ENCODE measurements at regions not wholly inside any gene's neighbourhood (a gene's known extent, or its start where the extent isn't known, plus 50 kb on each side); places are given as distances from the start of the nearest gene placed in this dataset.
A peak's percentile ranks its signal among the peaks of the same experiment; 100 is the strongest.
"Not testable (repeated sequence)": the region's sequence is repeated elsewhere in the genome, so short reads cannot be mapped to it uniquely, and the experiment has no call there.

DNA sequence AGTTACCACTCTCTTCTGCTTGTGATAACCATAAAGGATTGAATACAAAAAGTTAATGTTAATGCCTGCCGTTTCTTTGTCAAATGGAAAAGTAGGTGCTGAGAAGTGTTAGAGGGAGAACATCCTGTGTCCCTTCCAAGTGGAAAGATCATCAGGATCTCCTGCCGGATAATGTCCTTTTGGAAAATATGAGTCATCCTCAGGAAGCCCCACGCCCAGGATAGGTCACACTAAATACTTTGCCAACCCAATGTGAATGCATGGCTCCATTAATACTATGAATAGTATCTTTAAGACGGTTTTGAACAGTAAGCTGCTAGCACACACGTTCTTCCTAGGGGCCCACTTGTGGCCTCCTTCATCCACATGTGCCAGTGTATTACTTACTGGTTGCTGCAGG is 279.5 kb downstream of the ZNF326 start:
- no peak for DNase-seq

DNA sequence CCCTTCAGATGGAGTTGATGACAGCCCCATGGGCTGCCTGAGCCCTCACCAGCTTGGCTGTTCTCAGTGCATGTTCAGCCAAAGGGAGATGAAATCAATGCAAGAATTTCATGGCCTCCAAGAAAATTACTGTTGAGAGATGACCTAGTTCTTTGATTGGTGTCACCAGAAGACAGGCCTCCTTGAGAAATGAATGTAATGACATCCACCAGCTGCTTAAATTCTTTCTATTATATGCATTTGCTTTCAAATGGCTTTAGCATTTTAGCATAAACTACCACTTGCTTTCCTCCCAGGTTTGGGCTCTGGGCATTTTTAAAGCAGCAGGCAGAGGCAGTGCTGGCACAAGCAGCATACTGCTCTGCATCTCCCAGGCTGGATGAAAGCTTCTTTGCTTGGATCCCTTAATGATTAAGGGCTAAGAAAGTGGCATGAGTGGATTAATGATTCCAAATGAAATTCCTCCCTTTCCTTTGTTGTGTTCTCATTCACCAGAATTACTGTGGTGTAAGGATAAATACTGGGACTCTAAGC is 278.4 kb downstream of the ZNF326 start:
- no peak for DNase-seq

DNA sequence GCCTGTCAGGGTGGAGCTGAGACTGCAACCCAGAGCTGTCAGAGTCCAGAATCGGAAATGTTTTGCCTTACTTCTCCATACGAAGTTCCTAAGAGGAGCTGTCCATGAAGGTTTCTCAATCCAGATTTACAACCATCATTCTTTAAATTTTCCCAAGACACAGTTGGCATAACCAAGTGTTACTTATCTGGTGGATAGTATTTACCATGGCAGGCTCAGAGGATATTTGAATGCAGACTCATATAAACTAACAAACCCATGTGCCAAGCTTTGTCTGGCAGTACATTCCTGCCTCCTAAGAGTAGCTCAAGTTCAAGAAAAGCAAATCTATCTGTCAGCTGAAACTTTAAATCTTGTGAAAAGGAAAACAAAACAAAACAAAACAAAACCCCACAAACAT is 267.9 kb downstream of the ZNF326 start:
- DNase-seq = no peak

DNA sequence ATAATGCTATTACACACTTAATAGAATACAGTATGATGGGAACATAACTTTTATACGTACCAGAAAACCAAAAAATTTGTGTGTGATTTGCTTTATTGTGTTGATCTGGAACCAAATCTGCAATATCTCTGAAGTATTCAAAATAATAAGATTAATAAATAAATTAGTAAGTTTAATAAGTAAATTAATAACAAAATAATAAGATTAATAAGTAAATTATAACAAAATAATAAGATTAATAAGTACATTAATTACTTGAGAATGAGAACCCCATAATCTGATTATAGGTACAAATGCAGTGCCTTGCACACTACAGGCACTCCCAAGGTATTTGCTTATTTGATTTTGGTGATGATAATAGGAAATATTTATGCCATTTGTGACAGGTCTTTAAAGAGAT is 267.4 kb downstream of the ZNF326 start:
- DNase-seq = no peak

DNA sequence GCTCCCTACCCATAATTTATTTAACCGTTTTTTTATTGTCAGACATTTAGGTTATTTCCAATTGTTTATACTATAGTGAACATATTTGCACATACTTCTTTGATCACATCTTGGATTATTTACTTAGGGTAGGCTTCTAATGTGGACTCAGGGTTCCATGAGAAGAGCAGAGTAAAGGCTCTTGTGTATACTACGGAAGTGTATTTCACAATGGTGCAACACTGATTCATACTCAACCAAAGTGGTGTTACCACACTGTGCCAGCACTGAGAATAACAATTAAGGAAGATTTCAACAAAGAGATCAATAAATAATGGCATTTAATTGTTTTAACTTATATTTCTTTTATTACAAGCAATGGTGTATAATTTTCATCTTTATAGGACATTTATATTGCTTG is 251.2 kb downstream of the ZNF326 start:
- no peak for DNase-seq

DNA sequence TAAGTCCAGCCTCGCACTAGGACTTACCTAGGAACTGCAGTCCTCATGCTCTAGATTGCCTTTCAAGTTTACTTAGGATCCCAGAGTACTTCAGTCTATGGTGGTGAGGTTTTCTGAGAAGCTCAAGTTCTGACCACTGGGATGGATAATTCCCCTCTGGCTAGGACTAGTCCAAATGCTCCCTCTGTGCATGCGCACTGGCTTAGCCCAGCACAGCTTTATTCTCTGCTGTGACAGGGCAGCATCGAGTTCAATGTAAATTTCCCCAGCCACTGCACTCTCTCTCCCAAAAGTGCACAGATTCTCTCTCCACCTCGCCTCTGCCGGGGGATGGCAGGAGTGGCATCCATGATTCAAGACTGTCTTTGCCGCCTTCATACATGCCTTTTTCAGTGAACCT is 241.6 kb downstream of the ZNF326 start:
- no peak for DNase-seq

DNA sequence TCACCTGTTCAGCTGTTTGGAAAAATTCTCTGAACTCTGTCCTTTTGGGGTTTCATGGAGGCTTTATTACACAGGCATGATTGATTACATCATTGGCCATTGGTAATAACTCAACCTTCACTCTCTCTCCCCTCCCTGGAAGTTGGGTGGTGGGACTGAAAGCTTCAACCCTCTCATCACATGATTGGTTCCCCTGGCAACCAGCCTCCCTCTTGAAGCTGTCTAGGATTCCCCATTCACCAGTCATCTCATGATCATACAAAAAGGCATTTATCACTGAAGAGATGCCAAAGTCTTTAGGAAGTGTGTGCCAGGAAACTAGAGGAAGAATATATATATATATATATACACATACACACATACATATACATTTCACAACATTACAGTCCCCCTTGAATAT is 228.5 kb downstream of the ZNF326 start:
- no peak for DNase-seq

DNA sequence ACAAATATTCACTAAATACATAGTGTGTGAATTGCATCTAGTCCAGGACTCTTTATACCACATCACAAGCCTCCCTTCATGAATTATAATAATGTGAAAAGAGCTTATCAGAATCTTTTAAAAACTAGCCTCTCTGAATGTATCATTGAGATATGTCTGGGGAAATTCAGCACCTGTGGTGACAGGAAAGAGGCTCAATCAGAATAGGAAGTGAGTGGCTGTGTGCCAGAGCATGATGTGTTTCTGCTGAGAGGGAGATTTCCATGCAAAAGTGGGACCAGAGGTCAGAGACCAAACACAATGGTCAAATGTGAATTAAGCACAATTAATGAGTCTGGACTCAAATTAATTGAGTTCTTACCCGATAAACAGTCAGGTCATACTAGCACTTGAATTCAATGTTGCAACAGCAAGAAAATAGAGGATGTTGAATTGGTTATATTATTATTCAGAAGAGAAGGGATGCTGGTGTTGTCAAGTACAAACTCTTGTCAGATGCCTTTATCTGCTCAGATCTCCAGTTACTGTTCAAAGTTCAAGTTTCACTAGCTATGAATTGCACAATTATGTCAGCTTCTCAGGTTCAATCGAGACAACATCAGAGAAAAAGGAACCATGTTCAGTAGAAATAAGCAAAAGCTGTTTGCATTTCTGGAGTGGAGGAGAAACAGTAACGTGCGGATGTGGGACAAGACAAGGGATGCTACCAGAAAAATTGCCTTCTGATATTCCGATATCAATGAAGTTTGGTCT is 226.2 kb downstream of the ZNF326 start:
- DNase-seq = no peak

DNA sequence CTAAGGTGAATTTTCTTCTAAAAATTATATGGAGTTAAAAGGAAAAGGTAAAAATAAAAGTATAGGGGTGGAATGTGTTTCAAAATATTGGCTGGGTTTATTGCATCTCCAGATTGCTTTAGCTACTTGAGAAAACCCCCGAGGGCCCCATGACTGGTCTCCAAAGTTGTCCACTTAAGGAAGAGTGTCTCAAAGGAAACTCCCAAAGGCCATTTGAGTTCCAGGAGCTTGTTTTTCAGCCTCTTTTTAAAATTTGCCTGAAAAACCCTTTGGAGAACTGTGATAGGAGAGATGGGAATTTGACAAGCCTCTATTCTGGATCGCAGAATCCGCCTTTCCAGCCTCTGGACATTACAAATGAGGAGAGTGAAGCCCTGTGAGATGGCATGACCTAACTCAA is 225.6 kb downstream of the ZNF326 start:
- no peak for DNase-seq

DNA sequence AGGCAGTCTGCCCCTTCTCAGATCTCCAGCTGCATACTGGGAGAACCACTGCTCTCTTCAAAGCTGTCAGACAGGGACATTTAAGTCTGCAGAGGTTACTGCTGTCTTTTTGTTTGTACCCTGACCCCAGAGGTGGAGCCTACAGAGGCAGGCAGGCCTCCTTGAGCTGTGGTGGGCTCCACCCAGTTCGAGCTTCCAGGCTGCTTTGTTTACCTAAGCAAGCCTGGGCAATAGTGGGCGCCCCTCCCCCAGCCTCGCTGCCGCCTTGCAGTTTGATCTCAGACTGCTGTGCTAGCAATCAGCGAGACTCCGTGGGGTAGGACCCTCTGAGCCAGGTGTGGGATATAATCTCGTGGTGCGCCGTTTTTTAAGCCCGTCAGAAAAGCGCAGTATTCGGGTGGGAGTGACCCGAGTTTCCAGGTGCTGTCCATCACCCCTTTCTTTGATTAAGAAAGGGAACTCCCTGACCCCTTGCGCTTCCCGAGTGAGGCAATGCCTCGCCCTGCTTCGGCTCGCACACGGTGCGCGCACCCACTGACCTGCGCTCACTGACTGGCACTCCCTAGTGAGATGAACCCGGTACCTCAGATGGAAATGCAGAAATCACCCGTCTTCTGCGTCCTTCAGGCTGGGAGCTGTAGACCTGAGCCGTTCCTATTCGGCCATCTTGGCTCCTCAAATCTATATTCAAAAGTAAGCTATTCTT is 224.4 kb downstream of the ZNF326 start:
- not testable (repeated sequence) for DNase-seq

DNA sequence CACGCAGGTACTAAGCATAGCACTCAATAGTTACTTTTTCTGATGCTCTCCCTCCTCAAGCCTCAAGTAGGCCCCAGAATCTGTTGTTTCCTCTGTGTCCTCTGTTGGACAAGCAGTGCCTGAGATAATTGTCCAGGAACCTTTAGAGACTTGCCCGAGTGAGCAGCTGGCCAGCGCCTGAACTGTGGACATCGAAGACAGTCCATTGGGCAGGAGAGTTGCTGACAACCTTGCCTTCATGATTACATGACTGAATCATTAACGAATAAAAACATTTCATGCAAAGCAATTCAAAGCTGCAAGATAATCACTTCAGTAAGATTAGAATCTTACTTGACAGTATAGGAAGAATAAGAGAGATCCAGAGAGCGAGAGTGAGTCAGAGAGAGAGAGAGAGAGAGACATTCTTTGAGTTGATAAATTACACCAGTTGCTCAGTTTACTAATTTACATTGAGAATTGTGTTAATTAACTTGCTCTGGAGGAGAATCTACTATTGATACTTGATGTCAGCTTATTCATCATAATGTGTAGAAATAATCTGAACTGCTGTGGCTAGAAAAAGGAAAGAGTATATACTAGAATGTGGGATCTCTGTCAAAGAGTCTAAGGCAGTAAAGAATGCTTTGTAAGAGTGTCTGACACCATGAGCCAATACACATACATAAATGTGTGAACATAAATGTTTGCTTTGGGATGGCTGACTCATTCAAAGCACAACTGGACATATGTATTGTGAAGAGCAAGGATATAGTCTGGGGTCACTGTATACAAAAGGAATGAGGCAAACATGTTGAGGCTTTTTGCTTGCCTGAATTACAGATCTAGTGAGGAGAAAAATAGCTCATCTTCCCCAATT is 216.0 kb downstream of the ZNF326 start:
- no peak for DNase-seq

DNA sequence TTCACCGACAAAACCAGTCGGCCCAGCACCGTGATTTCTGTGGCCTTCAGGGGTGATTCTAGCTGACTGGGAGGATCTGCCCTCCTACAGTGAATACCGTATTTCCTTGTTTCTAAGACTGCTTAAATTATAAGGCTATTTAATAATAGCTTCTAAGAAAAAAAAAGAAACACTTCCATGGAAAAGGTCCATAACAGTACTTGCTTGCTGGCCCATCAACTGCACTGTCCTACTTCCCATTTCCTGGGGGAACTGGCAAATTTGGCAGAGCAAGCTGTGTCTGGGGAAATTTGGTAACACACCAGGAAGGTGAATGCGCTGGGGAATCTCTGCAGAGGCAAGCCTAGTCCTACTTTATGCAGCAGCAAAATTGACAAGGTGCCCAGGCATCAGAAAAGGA is 214.0 kb downstream of the ZNF326 start:
- DNase-seq = no peak

DNA sequence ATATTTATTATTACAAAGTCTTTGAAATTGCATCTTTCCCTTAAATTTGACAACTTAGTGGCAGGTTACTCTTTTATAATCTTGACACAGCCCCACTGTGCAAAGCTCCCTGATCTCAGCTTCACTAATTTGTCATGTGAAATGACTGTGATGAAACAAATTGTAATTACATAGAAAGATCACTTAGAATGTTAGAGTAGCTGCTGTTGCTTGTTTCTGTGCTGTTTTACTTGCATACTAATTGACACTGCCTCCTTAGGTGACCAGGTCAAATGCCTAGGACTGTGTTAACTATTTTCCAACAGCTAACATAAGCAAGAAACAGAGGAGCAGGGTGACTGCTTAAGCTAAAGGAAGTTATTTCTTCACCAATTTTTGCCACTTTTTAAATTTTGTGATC is 211.3 kb downstream of the ZNF326 start:
- no peak for DNase-seq

DNA sequence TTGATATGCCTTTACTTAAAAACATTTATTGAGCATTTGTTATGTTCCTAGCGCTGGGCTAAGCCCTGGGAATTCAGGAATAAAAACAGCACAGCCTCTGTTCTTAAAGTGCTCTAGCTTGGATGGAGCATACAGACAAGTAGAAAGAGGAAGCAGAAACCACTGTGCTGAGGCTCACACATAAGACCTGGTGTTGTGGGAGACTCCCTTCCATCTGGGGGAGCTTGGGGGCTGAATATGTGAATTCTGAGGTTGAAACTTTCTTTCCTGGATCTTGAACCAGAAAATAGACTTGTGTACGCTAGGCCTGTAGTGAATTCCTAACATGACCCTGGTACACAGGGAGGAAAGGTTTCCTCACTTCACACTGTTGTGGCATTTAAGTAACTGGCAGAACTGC is 209.9 kb downstream of the ZNF326 start:
- DNase-seq = no peak

DNA sequence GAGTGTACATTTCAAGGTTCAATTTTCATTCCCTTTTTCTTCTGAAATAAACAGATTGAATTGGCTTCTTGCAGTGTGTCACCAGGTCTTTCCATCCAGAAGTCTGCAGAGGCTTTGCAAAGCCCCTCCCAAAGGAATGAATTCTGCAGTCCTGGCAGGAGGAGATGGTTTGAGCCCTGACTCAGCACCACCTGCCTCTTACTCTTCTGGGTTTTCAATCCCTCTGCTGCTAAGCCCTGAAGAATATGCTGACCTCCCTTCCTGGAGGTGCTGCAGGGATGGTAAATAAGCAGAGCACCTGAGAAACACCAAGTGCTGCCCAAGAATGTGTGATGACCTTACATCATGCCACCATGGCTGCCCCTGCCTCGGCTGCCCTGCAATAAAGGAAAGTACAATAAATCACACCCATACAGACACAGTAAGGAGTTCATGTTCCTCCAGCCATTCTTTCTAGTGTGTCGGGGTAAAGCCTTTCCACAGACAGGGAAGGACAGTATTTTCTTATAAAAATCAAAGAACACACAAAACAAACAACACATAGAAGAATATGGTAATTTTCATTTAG is 209.2 kb downstream of the ZNF326 start:
- DNase-seq = no peak

DNA sequence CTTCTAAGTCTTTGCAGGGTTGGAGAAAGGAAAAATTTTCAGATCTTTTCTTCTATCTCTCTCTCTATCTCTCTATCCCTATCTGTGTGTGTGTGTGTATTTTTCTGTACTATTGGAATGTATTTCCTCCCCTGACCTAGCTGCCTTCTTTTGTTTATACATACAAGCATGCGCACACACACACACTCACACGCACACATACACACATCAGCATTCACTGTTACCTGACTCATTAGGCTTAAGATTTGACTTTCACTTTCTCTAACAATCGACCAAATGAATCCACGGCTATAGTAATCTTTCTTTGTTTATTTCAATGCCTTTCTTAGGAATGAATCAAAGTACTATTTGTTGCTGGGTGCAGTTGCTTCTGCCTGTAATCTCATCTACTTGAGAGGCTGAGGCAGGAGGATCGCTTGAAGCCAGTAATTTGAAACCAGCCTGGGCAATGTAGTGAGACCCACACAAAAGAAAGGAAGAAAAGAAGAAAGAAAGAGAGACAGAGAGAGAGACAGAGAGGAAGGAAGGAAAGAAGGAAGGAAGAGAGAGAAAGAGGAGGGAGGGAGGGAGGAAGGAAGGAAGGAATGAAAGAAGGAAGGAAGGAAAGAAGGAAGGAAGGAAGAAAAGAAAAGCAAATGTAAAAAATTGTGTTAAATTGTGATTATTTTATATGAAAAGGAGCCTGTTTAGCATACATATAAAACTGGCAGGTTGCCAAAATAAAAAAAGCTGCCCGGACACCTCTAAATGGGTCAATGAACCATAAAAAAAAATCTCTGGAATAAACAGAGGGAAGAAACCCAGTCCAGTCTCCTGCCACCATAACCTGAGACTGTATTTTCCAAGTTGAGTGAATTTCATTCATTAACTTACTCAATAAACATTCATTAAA is 206.8 kb downstream of the ZNF326 start:
- DNase-seq = peak; percentile 43

DNA sequence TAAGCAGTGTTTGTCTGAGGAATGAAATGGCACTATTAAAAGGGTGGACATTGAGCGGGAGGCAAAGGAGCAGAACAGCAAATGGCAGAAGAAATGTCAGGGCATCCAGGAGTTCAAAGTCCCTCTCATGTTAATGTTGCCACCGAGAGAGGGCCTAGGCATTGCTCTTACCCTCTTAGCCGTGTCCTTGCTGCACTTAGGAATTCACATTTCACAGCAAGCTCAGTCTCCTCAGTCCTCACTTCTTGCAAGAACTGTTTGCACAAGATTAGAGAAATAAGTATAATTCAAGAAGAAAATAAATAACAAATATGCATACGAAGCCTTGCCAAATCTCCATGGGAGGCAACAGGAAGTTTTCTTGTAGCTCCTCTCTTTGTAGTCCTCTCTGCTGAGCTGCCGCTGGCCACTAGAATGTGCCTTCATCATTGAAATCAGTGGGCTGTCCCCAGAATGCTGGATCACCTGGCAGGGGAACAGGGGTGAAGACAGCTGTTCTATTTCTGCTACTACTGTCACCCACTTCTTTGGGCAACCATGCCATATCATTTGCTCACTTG is 205.8 kb downstream of the ZNF326 start:
- DNase-seq = no peak

DNA sequence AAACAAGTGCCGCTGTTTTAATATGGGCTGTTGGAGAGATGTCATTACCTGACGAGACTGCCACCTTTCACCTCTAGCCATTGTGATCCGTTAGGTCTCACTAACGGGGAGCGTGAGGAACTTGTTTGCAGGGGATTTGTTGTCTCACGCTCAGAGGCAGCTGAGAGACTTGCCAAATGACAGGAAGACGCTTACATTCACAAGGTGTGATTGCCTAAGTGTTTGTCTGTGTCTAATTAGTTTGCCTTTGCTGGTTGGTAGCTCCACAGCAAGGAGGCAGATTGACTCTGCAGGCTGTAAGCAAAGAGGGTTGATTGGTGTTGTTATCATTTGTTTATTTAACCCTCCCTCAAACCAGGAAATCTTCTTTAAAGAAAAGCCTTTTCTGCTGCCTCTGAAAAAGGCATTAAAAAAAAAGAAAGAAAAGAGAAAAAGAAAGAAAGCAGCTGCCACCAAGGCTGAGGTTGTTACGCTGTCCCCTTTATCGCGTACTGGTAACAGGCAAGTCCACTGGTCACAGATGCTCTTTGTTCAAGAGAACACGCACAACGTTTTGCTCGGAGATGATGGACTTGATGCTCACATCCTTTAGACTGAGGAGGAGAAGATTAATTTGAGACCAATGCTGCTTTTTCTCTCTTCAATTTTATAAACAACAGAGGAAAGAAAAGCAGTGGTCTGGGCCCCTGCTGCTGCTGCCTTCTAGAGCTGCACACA is 203.9 kb downstream of the ZNF326 start:
- no peak for DNase-seq

DNA sequence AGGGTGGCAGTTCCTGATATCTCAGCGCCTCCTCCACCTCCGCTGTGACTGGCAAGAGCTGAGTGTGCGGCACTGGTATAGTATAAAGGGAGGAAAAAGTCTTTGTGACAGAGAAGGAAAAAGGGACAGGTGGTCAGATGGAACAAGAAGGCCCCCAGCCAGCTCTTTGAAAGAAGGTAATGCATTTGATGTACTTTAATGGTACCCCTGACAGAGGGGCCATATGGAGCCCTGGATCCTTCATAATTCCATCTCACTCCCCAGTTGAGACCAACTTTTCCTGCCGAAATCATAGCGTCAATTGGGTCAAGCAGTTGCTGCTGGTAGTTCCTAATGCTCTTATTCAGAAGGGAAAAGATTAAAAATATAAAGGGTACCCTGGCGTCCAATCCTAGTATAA is 198.2 kb downstream of the ZNF326 start:
- DNase-seq = no peak

DNA sequence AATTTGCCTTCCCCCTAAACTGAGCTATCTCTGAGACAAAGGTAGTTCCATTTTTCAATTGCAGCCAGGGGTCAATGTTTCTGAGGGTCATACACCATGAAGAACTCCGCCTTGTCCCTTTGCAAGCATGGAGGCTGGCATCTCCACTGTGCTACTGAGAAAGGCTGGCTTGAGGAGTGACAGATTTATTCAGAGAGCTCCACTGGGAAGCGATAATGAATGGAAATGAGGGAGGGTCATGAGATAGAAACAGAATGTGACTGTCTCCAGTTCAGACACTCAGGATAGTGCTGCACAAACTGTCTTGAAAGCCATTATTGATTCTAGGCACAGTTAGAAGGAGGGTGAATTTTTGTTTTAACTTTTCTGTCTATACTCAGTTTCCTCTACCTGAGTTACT is 197.5 kb downstream of the ZNF326 start:
- DNase-seq = no peak

DNA sequence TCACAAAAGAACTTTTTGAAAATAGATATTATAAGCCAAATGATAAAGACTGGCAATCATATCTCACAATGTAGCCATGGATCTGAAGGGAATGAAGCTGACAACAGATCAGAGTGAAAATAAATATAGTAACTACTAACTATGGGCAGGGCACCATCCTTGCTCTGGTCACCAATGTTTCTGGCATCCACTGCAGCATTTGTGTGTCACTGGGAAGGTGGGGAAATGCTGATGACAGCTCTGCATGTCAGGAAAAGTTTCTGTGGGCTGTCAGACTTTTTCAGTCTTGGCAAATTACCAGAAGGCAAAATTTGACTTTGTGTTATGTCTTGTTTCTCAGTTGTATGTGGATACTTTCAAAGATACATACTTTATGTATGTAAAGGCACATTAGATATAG is 195.6 kb downstream of the ZNF326 start:
- no peak for DNase-seq

Data from HCEC 1CT (cell line).